ENCODE measurements at regions not wholly inside any gene's neighbourhood (a gene's known extent, or its start where the extent isn't known, plus 50 kb on each side); places are given as distances from the start of the nearest gene placed in this dataset.

DNA sequence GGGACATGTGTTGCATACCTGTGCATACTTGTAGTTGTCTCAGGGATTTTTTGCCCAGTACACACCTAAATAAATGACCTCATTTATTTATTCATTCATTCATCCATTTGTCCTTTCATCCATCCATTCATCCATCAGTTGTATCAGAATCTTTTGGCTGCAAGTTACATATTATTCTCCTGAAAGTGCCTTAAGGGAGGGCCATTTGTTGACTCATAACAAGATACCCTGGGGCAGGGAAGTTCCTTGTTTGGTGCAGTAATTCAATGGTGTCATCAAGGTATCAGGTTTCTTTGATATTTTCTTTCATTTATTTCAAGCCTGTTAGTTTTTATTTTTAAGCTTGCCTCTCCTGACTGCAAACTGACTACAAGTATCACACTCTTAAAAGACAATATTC, 597.9 kb upstream of the TLE4 start:
- Mint-ChIP-seq H3K36me3 (no peaks in the 10 kb centered on the region), H3K27ac (no peak overlapping the region), H3K4me1 (no peaks in the 10 kb centered on the region), H3K27me3 (ENCODE audit: low read depth in 3 of 3) (peaks cover 0 to 1% (median 1%) of the 10 kb centered on the region in 3 donors), H3K9me3 (peaks cover 0 to 4% (median 0%) of the 10 kb centered on the region in 7 donors), H3K4me3 (no peak overlapping the region)
- Histone ChIP-seq H3K4me1 (ENCODE audit: control insufficient read depth in 1 of 2, insufficient read depth in 2 of 2, low read length in 2 of 2) (no peaks in the 10 kb centered on the region), H3K27me3 (ENCODE audit: control insufficient read depth in 2 of 2, insufficient read depth in 2 of 2, low read length in 2 of 2) (no peaks in the 10 kb centered on the region), H3K79me2 (ENCODE audit: insufficient read depth, low read length) (no peaks in the 10 kb centered on the region), H4K20me1 (ENCODE audit: insufficient read depth, low read length) (no peaks in the 10 kb centered on the region), H3K4me2 (replicated peaks; ENCODE audit: extremely low read depth, low read length, poor library complexity, severe bottlenecking) (no peak overlapping the region), H3K9ac (ENCODE audit: insufficient read depth, low read length, poor library complexity, severe bottlenecking) (no peak overlapping the region), H3K27ac (ENCODE audit: low read depth in 1 of 2, low read length in 2 of 2) (no peak overlapping the region), H3K9me3 (replicated peaks in 1 of 2; ENCODE audit: control insufficient read depth in 1 of 2, insufficient read depth in 1 of 2, low read length in 2 of 2) (no peaks in the 10 kb centered on the region), H3K36me3 (replicated peaks in 1 of 2; ENCODE audit: control insufficient read depth in 1 of 2, insufficient read depth in 2 of 2, low read length in 2 of 2) (no peaks in the 10 kb centered on the region), H3K4me3 (replicated peaks in 1 of 3; ENCODE audit: low read depth in 2 of 3, low read length in 3 of 3) (no peak overlapping the region), H2AFZ (ENCODE audit: insufficient read depth, low read depth, low read length, poor library complexity, severe bottlenecking) (no peak overlapping the region)
- no peak for DNase-seq
- intact Hi-C loops (cut with micrococcal nuclease), result no loop called here
- TF ChIP-seq, protein P1, sequence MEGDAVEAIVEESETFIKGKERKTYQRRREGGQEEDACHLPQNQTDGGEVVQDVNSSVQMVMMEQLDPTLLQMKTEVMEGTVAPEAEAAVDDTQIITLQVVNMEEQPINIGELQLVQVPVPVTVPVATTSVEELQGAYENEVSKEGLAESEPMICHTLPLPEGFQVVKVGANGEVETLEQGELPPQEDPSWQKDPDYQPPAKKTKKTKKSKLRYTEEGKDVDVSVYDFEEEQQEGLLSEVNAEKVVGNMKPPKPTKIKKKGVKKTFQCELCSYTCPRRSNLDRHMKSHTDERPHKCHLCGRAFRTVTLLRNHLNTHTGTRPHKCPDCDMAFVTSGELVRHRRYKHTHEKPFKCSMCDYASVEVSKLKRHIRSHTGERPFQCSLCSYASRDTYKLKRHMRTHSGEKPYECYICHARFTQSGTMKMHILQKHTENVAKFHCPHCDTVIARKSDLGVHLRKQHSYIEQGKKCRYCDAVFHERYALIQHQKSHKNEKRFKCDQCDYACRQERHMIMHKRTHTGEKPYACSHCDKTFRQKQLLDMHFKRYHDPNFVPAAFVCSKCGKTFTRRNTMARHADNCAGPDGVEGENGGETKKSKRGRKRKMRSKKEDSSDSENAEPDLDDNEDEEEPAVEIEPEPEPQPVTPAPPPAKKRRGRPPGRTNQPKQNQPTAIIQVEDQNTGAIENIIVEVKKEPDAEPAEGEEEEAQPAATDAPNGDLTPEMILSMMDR (IDR thresholded peaks at IDR 0.05), result no peak

DNA sequence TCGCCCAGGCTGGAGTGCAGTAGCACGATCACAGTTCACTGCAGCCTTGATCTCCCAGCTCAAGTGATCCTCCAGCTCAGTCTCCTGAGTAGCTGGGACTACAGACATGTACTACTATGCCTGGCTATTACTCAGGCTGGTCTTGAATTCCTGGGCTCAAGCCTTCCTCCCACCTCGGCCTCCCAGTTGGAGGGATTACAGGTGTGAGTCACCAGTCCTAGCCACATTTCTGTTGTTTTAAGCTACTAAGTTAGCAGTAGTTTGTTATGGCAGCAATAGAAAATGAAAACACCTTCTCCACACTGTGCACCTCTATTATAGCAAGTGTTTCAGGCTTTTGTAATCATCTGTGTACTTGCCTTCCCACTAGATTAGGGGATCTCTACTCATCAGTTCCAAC, 588.9 kb upstream of the TLE4 start:
- no peak for DNase-seq
- Histone ChIP-seq H4K20me1 (ENCODE audit: insufficient read depth, low read length) (no peaks in the 10 kb centered on the region), H3K79me2 (ENCODE audit: insufficient read depth, low read length) (no peaks in the 10 kb centered on the region), H3K27me3 (ENCODE audit: control insufficient read depth in 2 of 2, insufficient read depth in 2 of 2, low read length in 2 of 2) (no peaks in the 10 kb centered on the region), H3K4me1 (ENCODE audit: control insufficient read depth in 1 of 2, insufficient read depth in 2 of 2, low read length in 2 of 2) (no peaks in the 10 kb centered on the region), H3K9ac (ENCODE audit: insufficient read depth, low read length, poor library complexity, severe bottlenecking) (no peak overlapping the region), H3K36me3 (replicated peaks in 1 of 2; ENCODE audit: control insufficient read depth in 1 of 2, insufficient read depth in 2 of 2, low read length in 2 of 2) (no peaks in the 10 kb centered on the region), H3K4me2 (replicated peaks; ENCODE audit: extremely low read depth, low read length, poor library complexity, severe bottlenecking) (no peak overlapping the region), H3K9me3 (replicated peaks in 1 of 2; ENCODE audit: control insufficient read depth in 1 of 2, insufficient read depth in 1 of 2, low read length in 2 of 2) (no peaks in the 10 kb centered on the region), H3K27ac (ENCODE audit: low read depth in 1 of 2, low read length in 2 of 2) (no peak overlapping the region), H2AFZ (ENCODE audit: insufficient read depth, low read depth, low read length, poor library complexity, severe bottlenecking) (no peak overlapping the region), H3K4me3 (replicated peaks in 1 of 3; ENCODE audit: low read depth in 2 of 3, low read length in 3 of 3) (no peak overlapping the region)
- H3K4me3 Mint-ChIP-seq, result no peak overlapping the region
- WGBS (ENCODE audit: insufficient coverage), result no CpG with 5 or more reads among the region's 3 CpGs
- H3K27me3 Mint-ChIP-seq (ENCODE audit: low read depth in 3 of 3), result peaks cover 0 to 2% (median 0%) of the 10 kb centered on the region in 3 donors
- peaks cover 0 to 4% (median 0%) of the 10 kb centered on the region in 7 donors for H3K9me3 Mint-ChIP-seq
- TF ChIP-seq, protein P1 (IDR thresholded peaks at IDR 0.05), result no peak
- H3K36me3 Mint-ChIP-seq, result no peaks in the 10 kb centered on the region
- no peaks in the 10 kb centered on the region for H3K4me1 Mint-ChIP-seq
- intact Hi-C loops (cut with micrococcal nuclease), result no loop called here
- H3K27ac Mint-ChIP-seq, result no peak overlapping the region

Data from CD14-positive monocyte (primary cell).